Esophagus muscularis mucosa (tissue), 4 donors: ENCODE measurements at regions not wholly inside any gene's neighbourhood (a gene's known extent, or its start where the extent isn't known, plus 50 kb on each side); places are given as distances from the start of the nearest gene placed in this dataset.

Source experiments
- DNase-seq: peaks from one replicate; pipeline ENCODE4 v3.0.0-alpha.2; 2017; ENCODE audit errors: extremely low spot score
- H3K27ac ChIP-seq, 4 donors: fragments of 200-600 bp; sonication (generic); replicated peaks in 1 of 4; 1 replicate in 3 of 4; 2 replicates in 1 of 4; pipeline ENCODE4 v1.5.1; 2016 to 2019; ENCODE audit warnings: mild to moderate bottlenecking in 1 of 4
- H3K27me3 ChIP-seq, 4 donors: fragments of 200-600 bp; sonication (generic); one replicate each; pipeline versions ENCODE4 v1.5.1 to v1.6.0; 2016 to 2019
- H3K36me3 ChIP-seq, 4 donors: fragments of 200-600 bp; sonication (generic); one replicate each; pipeline ENCODE4 v1.5.1; 2016 to 2019
- H3K4me1 ChIP-seq, 4 donors: fragments of 200-600 bp; sonication (generic); one replicate each; pipeline ENCODE4 v1.5.1; 2016 to 2019
- H3K4me3 ChIP-seq, 4 donors: fragments of 200-600 bp; sonication (generic); 1 replicate in 2 of 4; 2 replicates in 2 of 4; pipeline ENCODE4 v1.5.1; 2016 to 2019; ENCODE audit warnings: mild to moderate bottlenecking in 4 of 4, moderate library complexity in 1 of 4
- H3K9me3 ChIP-seq, 4 donors: fragments of 200-600 bp; sonication (generic); 1 replicate in 3 of 4; 2 replicates in 1 of 4; pipeline ENCODE4 v1.5.1; 2016 to 2019
- CTCF ChIP-seq, 3 experiments: fragments of 200-600 bp in 2 of 3; fragments of 450-650 bp in 1 of 3; sonication (generic) in 2 of 3; IDR thresholded peaks; one replicate each; pipeline ENCODE4 v1.5.1; 2017 to 2019; ENCODE audit warnings: antibody characterized with exemption in 3 of 3, mild to moderate bottlenecking in 2 of 3, moderate library complexity in 1 of 3
- EP300 ChIP-seq: sonication (generic); formaldehyde crosslinking; IDR thresholded peaks from one replicate; pipeline ENCODE4 v1.6.1; 2017; ENCODE audit warnings: antibody characterized with exemption
- POLR2A ChIP-seq: fragments of 450-650 bp; IDR thresholded peaks from one replicate; pipeline ENCODE4 v1.6.1; 2017; ENCODE audit warnings: antibody characterized with exemption, moderate library complexity, mild to moderate bottlenecking, low read depth
- POLR2AphosphoS5 ChIP-seq, 2 donors: sonication (generic); formaldehyde crosslinking; IDR thresholded peaks; one replicate each; pipeline ENCODE4 v1.6.1; 2017; ENCODE audit warnings: antibody characterized with exemption in 2 of 2
- WGBS: methylation state at CpG from one replicate; pipeline ENCODE4 v1.1.5; 2018; 5-methylcytosine and 5-hydroxymethylcytosine counted together
- intact Hi-C: fragments of 100-400 bp; cut with DNase I; formaldehyde crosslinking; loops from one replicate; pipeline ENCODE4 v1.15.1; 2023

GRCh38 chr5:3118340-3118739 lies 366.9 kb upstream of the IRX2 start:
- H3K27ac ChIP-seq: no peak overlapping the region
- no peaks in the 10 kb centered on the region for H3K36me3 ChIP-seq
- WGBS: 53% methylated on average over 15 of the region's 15 CpGs
- H3K27me3 ChIP-seq: peaks cover 0 to 78% (median 3%) of the 10 kb centered on the region in 4 donors
- DNase-seq: no peak
- H3K4me3 ChIP-seq: no peak overlapping the region
- intact Hi-C loops: no loop called here
- H3K4me1 ChIP-seq: no peaks in the 10 kb centered on the region
- H3K9me3 ChIP-seq: no peaks in the 10 kb centered on the region
- no peak for TF ChIP-seq POLR2AphosphoS5 (IDR thresholded peaks at IDR 0.05)
- TF ChIP-seq CTCF (IDR thresholded peaks at IDR 0.05): no peak
- TF ChIP-seq POLR2A: no peak
- TF ChIP-seq EP300: no peak

GRCh38 chr5:3116366-3116765 lies 364.9 kb upstream of the IRX2 start:
- WGBS: 18% methylated on average over 16 of the region's 23 CpGs
- H3K27ac ChIP-seq: no peak overlapping the region
- TF ChIP-seq POLR2A (no peak), EP300 (no peak), CTCF (IDR thresholded peaks at IDR 0.05) (no peak), POLR2AphosphoS5 (IDR thresholded peaks at IDR 0.05) (no peak)
- no peak overlapping the region for H3K4me3 ChIP-seq
- no peak for DNase-seq
- H3K36me3 ChIP-seq: no peaks in the 10 kb centered on the region
- peaks cover 0 to 69% (median 2%) of the 10 kb centered on the region in 4 donors for H3K27me3 ChIP-seq
- H3K4me1 ChIP-seq: no peaks in the 10 kb centered on the region
- intact Hi-C loops: no loop called here
- no peaks in the 10 kb centered on the region for H3K9me3 ChIP-seq

- intact Hi-C loops: no loop called here
Observed at GRCh38 chr5:3114467-3114866, 363.0 kb upstream of the IRX2 start.

GRCh38 chr5:3110371-3110770 lies 358.9 kb upstream of the IRX2 start:
- no peak for DNase-seq
- H3K27me3 ChIP-seq: peaks cover 0 to 76% (median 2%) of the 10 kb centered on the region in 4 donors
- intact Hi-C loops: no loop called here
- H3K36me3 ChIP-seq: no peaks in the 10 kb centered on the region
- TF ChIP-seq POLR2A (no peak), POLR2AphosphoS5 (IDR thresholded peaks at IDR 0.05) (no peak), CTCF (IDR thresholded peaks at IDR 0.05) (no peak), EP300 (no peak)
- H3K27ac ChIP-seq: no peak overlapping the region
- whole genome bisulfite sequencing: 78% methylated on average over 9 of the region's 9 CpGs
- H3K9me3 ChIP-seq: no peaks in the 10 kb centered on the region
- no peaks in the 10 kb centered on the region for H3K4me1 ChIP-seq
- no peak overlapping the region for H3K4me3 ChIP-seq

More at GRCh38 chr5:3114467-3114866, 363.0 kb upstream of the IRX2 start:
- no peak overlapping the region for H3K4me3 ChIP-seq
- H3K36me3 ChIP-seq: no peaks in the 10 kb centered on the region
- DNase-seq: no peak
- peaks cover 0 to 68% (median 2%) of the 10 kb centered on the region in 4 donors for H3K27me3 ChIP-seq
- no peaks in the 10 kb centered on the region for H3K9me3 ChIP-seq
- no peaks in the 10 kb centered on the region for H3K4me1 ChIP-seq
- no peak for TF ChIP-seq POLR2AphosphoS5 (IDR thresholded peaks at IDR 0.05)
- no peak for TF ChIP-seq EP300
- TF ChIP-seq CTCF (IDR thresholded peaks at IDR 0.05): no peak
- no peak for TF ChIP-seq POLR2A
- 92% methylated on average over 14 of the region's 14 CpGs for WGBS
- no peak overlapping the region for H3K27ac ChIP-seq

- Histone ChIP-seq H3K36me3 (no peaks in the 10 kb centered on the region), H3K9me3 (no peaks in the 10 kb centered on the region), H3K4me3 (no peak overlapping the region), H3K27ac (no peak overlapping the region), H3K27me3 (peaks cover 0 to 88% (median 4%) of the 10 kb centered on the region in 4 donors), H3K4me1 (no peaks in the 10 kb centered on the region)
- intact Hi-C loops: no loop called here
- TF ChIP-seq CTCF (IDR thresholded peaks at IDR 0.05) (no peak), POLR2AphosphoS5 (IDR thresholded peaks at IDR 0.05) (no peak), EP300 (no peak), POLR2A (no peak)
- WGBS: 30% methylated on average over 11 of the region's 12 CpGs
- no peak for DNase-seq
Observed at GRCh38 chr5:3107156-3107611, 355.7 kb upstream of the IRX2 start.
